Loucy (cell line): ENCODE measurements at regions not wholly inside any gene's neighbourhood (a gene's known extent, or its start where the extent isn't known, plus 50 kb on each side); places are given as distances from the start of the nearest gene placed in this dataset.

Experiments
- H2AFZ ChIP-seq: fragments of 200-600 bp; sonication (generic); 2 replicates; pipeline ENCODE4 v1.6.0; 2016; ENCODE audit warnings: antibody characterized with exemption, mild to moderate bottlenecking, low read length, moderate library complexity
- H3F3A ChIP-seq: fragments of 200-600 bp; 2 replicates; pipeline ENCODE4 v1.6.0; 2016; ENCODE audit warnings: antibody characterized with exemption, low read depth, mild to moderate bottlenecking
- H3K27me3 ChIP-seq: fragments of 200-600 bp; sonication (generic); 2 replicates; pipeline ENCODE4 v1.6.1; 2014; ENCODE audit warnings: low read length, mild to moderate bottlenecking; ENCODE audit not compliant: insufficient read depth, poor library complexity, severe bottlenecking
- H3K36me3 ChIP-seq: fragments of 200-600 bp; sonication (generic); 2 replicates; pipeline ENCODE4 v1.6.1; 2016; ENCODE audit warnings: low read length; ENCODE audit not compliant: insufficient read depth
- H3K4me1 ChIP-seq: fragments of 200-600 bp; sonication (generic); 2 replicates; pipeline ENCODE4 v1.5.1; 2014; ENCODE audit warnings: low read length, mild to moderate bottlenecking; ENCODE audit not compliant: insufficient read depth, poor library complexity, severe bottlenecking
- H3K4me2 ChIP-seq: fragments of 200-600 bp; sonication (generic); 2 replicates; pipeline ENCODE4 v1.6.0; 2014; ENCODE audit warnings: antibody characterized with exemption, low read length, low read depth, mild to moderate bottlenecking; ENCODE audit not compliant: poor library complexity, severe bottlenecking
- H3K4me3 ChIP-seq: fragments of 200-600 bp; sonication (generic); 2 replicates; pipeline ENCODE4 v1.5.1; 2014; ENCODE audit warnings: low read length, mild to moderate bottlenecking, mixed read lengths; ENCODE audit not compliant: poor library complexity, severe bottlenecking
- H3K79me2 ChIP-seq: fragments of 200-600 bp; sonication (generic); 2 replicates; pipeline ENCODE4 v1.6.1; 2014; ENCODE audit warnings: low read length; ENCODE audit not compliant: insufficient read depth
- H3K9ac ChIP-seq: fragments of 200-600 bp; sonication (generic); 2 replicates; pipeline ENCODE4 v1.6.0; 2014; ENCODE audit warnings: mild to moderate bottlenecking, low read depth, low read length, moderate library complexity; ENCODE audit not compliant: poor library complexity, severe bottlenecking
- H3K9me2 ChIP-seq: fragments of 200-600 bp; sonication (generic); replicated peaks from 2 replicates; pipeline ENCODE4 v1.6.1; 2016; ENCODE audit warnings: low read depth, low read length, mixed read lengths
- H3K9me3 ChIP-seq: fragments of 200-600 bp; sonication (generic); 2 replicates; pipeline ENCODE4 v1.6.1; 2014; ENCODE audit warnings: mild to moderate bottlenecking, antibody characterized with exemption, low read length, low read depth; ENCODE audit not compliant: insufficient read depth
- H4K20me1 ChIP-seq: fragments of 200-600 bp; sonication (generic); 2 replicates; pipeline ENCODE4 v1.6.0; 2014; ENCODE audit warnings: antibody characterized with exemption, low read length, mild to moderate bottlenecking; ENCODE audit not compliant: insufficient read depth, poor library complexity, severe bottlenecking
- CTCF ChIP-seq: fragments of 200-600 bp; sonication (generic); conservative IDR thresholded peaks from 2 replicates; pipeline ENCODE4 v1.5.1; 2014; ENCODE audit warnings: mild to moderate bottlenecking, antibody characterized with exemption, low read length
- EZH2phosphoT487 ChIP-seq: fragments of 200-600 bp; IDR thresholded peaks from 2 replicates; pipeline ENCODE4 v1.6.1; 2018; ENCODE audit warnings: antibody characterized with exemption, mild to moderate bottlenecking, moderate library complexity, borderline replicate concordance

- Histone ChIP-seq H3K27me3 (no peaks in the 10 kb centered on the region), H3K9me3 (no peaks in the 10 kb centered on the region; the same call in 1 of the 2 replicates), H3K9me2 (no peaks in the 10 kb centered on the region), H4K20me1 (no peaks in the 10 kb centered on the region), H3K4me1 (no peaks in the 10 kb centered on the region), H3K4me2 (no peak overlapping the region), H3K4me3 (no peak overlapping the region), H3F3A (no peaks in the 10 kb centered on the region), H3K36me3 (no peaks in the 10 kb centered on the region), H3K79me2 (no peaks in the 10 kb centered on the region), H2AFZ (peak overlapping the region; percentile 15; the same call in 1 of the 2 replicates), H3K9ac (no peak overlapping the region)
- no peak for TF ChIP-seq EZH2phosphoT487
- no peak for TF ChIP-seq CTCF
Measured at GRCh38 chr2:181837563-181837962, 54.0 kb upstream of the ITPRID2 start.

GRCh38 chr2:181839811-181840210 is 51.7 kb upstream of the ITPRID2 start:
- H3K36me3 ChIP-seq: no peaks in the 10 kb centered on the region
- no peak overlapping the region for H3K4me3 ChIP-seq
- H2AFZ ChIP-seq: no peak overlapping the region
- no peak overlapping the region for H3K4me2 ChIP-seq
- H4K20me1 ChIP-seq: no peaks in the 10 kb centered on the region
- no peak overlapping the region for H3K9ac ChIP-seq
- no peaks in the 10 kb centered on the region for H3K79me2 ChIP-seq
- no peaks in the 10 kb centered on the region for H3K27me3 ChIP-seq
- no peaks in the 10 kb centered on the region; the same call in 1 of the 2 replicates for H3K9me3 ChIP-seq
- H3F3A ChIP-seq: no peaks in the 10 kb centered on the region
- H3K9me2 ChIP-seq: no peaks in the 10 kb centered on the region
- no peak for TF ChIP-seq CTCF
- no peak for TF ChIP-seq EZH2phosphoT487
- no peaks in the 10 kb centered on the region for H3K4me1 ChIP-seq

- Histone ChIP-seq H3K4me1 (no peaks in the 10 kb centered on the region), H2AFZ (0 out of 2 replicates have a peak overlapping the region, but pooled peaks have one; percentile 9), H4K20me1 (no peaks in the 10 kb centered on the region), H3K4me2 (no peak overlapping the region), H3K9ac (no peak overlapping the region), H3K9me2 (no peaks in the 10 kb centered on the region), H3F3A (no peaks in the 10 kb centered on the region), H3K27me3 (no peaks in the 10 kb centered on the region), H3K36me3 (no peaks in the 10 kb centered on the region), H3K79me2 (no peaks in the 10 kb centered on the region), H3K4me3 (no peak overlapping the region), H3K9me3 (no peaks in the 10 kb centered on the region)
- TF ChIP-seq CTCF (no peak), EZH2phosphoT487 (no peak)
Measured at GRCh38 chr2:181841079-181841478, 50.5 kb upstream of the ITPRID2 start.
